T-helper 1 cell treated with Interleukin-12 subunit alpha and Interleukin-12 subunit beta and Interleukin-4 antibody, amounts not matched to agents 30 ng/mL and 1 ng/mL, for 36 hours (primary cell): ENCODE measurements at regions not wholly inside any gene's neighbourhood (a gene's known extent, or its start where the extent isn't known, plus 50 kb on each side); places are given as distances from the start of the nearest gene placed in this dataset.
"Not testable (repeated sequence)": the region's sequence is repeated elsewhere in the genome, so short reads cannot be mapped to it uniquely, and the experiment has no call there.

ENCODE experiments used
- intact Hi-C: fragments of 100-400 bp; cut with micrococcal nuclease; formaldehyde crosslinking; loops from one replicate; pipeline ENCODE4 v1.15.1; 2024

DNA sequence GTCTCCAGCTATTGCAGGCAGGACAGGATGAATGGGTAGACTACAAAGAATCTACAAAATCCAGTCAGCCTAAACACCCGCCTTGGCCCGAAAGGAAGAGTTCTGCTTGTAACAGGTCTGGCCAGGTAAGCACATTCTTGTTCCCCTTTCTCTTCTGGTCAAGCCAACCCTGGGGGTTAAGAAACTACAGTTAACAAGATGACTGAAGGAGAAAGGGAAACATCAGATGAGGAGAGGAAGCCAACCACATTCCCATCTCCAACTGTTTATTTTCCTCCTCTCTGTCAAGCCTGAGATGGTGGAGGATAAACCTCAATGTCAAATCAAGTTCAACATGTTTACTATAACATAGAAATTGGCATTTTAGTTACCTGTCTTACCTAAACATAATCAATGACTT, 198.9 kb downstream of the IPMK start:
- intact Hi-C loops, result no loop called here

DNA sequence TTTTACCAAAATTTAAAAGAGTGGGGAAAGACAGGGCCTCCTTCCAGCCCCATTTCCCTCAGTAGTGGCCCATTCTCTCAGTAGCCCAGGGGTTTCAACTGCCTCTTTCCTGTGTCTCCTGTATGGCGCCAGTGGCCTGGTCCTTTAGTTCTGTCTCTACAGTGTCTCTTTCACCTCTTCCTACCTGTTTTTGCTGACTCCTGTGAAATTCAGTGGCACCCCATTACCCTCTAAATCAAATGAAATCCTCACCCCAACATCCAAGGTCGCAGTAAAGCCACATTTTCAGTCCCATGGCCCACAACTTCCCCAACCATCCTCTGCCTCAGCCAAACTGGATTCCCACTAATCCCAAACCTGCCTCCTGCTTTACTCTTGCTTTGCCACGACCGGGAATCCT, 200.7 kb downstream of the IPMK start:
- intact Hi-C loops, result no loop called here

DNA sequence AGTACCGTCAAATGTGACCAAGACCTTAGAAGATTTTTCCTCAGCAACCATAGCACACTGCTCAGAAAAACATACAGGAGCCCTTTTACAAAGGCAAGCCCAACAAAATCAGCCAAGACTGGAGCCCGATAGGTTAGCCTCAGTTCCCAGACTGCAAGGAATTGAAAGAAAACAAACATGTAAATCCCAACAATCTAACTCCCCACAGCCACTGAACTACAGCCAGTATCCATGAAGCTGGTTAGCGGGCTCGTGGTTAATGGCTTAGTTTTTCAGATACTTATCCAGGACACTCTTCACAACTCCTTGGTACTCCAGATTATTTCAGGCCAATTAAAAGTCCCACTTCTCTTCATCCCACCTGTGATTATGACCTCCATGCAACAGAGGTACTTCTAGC, 201.6 kb downstream of the IPMK start:
- intact Hi-C loops, result no loop called here

DNA sequence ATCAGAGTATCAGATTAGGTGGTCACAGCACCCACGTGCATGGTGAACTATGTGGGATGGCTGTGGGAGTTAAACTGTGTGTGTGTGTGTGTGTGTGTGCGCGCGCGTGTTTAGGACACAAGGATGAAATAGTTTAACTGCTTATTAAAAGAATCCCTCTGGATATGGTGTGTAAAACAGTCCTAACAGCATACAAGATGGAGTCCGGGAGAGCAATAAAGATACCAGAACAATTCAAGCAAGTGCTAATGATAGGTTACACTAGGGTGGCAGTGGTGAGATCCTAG, 202.2 kb downstream of the IPMK start:
- intact Hi-C loops, result loop anchor here (1.0 kb wide), 1 partner anchor 726 kb away; no protein-coding TSS in a partner anchor

DNA sequence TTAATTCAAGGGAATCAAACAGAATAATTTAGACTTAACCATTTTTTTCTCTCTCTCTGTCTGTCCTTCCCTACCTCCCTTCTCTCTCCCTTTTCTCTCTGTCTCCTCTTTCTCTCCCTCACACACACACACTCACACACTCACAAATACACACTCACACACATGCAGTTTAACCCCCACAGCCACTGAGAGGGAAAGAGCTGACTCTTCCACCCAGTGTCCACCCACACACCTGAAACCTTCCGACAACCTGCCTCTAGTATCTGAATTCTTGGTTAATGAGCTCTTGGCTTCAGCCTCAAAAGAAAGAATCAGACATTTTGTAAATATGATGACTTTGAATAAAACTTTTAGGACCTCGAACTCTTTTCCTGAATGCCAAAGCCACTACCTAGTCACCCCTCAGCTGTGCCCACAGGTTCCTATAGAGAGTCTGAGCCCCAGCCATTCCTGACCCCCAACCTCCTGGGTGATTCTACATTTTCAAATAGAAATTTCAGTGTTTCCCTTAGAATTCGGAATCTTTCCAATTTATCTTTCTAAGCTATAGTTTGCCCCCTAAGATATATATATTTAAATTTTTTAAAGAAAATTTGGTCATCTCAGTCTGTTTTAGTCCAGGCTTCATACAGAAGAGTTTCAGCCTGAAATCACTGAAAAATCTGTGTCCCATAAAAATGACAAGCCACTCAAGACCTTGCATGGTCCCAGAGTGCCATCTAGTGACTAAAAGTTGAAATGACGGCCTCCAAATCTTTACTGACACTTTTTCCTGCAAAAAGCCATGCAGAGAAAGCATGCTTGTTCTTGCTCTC, 202.8 kb downstream of the IPMK start:
- intact Hi-C loops, result loop anchor here (1.0 kb wide), 1 partner anchor 726 kb away; no protein-coding TSS in a partner anchor

DNA sequence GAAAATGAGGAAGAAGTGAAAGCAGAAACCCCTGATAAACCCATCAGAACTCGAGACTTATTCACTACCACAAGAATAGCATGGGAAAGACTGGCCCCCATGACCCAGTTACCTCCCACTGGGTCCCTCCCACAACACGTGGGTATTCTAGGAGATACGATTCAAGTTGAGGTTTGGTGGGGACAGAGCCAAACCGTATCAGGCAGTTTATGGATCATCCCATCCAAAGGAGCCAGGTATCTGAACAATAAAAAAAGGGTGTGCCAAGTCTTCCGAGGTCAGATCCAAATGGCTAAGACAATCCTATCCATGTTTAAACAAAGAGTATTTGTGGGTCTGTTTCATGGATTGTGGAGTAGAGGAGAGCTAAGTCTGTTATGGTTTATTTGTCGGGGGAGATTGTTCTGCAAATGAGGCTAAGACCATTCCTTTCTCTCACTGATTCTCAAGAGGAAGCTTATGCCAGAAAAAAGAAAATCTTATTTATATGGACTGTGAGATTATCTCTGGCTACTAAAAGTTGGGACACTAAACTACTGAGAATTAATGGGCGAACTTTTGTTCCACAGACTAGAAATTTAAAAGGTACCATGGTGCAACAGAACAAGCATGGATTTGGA, 203.7 kb downstream of the IPMK start:
- intact Hi-C loops, result no loop called here

DNA sequence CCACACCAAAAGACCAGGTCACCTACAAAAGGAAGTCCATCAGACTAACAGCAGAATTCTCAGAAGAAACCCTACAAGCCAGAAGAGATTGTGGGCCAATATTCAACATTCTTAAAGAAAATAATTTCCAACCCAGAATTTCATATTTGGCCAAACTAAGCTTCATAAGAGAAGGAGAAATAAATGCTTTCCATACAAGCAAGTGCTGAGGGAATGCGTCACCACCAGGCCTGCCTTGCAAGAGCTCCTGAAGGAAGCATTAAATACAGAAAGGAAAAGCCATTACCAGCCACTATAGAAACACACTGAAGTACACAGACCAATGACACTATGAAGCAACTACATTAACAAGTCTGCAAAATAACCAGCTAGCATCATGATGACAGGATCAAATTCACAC, 209.0 kb downstream of the IPMK start:
- intact Hi-C loops, result not testable (repeated sequence)

DNA sequence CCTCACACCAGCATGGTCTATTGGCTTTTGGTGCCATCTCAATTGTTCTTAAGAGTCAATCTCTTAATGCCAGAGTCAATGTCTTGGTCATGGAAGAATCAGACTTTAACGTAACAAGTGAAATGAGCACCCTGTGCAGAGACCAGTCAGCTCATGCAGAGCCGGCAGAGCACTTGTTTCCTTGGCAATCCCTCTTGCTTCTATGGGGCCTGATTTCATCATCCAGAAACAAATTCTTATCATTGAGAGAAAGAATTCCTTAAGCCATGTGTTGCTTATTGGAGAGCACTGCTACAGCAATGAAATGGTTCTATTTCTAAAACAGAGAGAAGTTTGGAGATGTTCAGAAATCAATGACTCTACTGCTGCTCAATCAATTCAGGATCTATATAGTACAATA, 212.8 kb downstream of the IPMK start:
- intact Hi-C loops, result no loop called here

DNA sequence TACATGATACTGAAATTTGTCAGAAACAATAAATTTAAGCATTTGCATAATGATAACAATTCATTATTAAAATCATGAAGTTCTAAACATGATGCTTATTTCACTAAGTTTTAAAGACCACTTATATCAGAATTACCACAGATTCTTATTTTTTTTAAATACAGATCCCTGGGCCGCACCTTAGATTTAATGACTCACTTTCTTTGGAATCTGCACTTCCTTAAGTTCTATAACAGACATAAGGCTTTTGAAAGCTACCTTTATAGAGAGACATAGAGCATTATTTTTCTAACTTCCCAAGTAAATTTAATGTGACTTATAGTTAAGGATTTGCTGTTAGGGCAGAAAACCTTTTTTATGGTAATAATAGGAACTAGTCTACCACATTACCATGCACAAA, 214.9 kb downstream of the IPMK start:
- intact Hi-C loops, result no loop called here

DNA sequence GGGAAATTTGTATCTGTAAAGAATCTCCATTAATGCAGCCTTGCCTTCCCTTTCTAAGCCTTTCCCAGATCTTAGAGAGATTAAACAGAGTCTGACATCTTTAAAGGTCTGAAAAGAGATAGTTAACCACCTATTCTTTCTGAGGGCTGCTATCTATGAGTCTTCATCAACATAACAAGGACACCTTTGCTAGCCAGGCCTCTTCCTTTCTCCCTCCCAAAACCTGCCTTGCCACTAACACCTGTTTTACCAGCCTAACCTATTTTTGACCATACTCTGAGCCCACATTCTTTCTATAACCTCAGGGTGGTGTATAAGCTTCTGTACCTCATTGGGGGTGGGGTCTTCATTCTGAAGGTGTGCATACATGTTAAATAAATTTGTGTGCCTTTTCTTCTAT, 217.1 kb downstream of the IPMK start:
- intact Hi-C loops, result no loop called here

DNA sequence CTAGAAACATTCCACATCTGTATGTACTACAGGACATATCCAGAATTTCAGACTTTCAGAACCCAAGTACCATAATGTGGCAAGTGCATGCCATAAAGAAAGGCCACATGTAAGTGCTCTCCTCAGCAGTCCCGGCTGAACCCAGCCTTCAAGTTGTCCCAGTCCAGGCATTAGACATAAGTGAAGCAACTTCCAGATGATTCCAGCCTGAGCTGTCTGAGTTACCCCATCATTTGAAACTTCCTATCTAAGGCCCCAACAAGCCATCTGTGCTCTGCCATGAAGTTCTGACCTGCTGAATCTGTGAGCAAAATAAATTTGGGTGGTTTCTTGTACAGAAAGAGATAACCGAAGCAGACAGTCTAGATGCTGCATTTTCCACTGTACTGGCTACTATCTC, 218.8 kb downstream of the IPMK start:
- intact Hi-C loops, result no loop called here

DNA sequence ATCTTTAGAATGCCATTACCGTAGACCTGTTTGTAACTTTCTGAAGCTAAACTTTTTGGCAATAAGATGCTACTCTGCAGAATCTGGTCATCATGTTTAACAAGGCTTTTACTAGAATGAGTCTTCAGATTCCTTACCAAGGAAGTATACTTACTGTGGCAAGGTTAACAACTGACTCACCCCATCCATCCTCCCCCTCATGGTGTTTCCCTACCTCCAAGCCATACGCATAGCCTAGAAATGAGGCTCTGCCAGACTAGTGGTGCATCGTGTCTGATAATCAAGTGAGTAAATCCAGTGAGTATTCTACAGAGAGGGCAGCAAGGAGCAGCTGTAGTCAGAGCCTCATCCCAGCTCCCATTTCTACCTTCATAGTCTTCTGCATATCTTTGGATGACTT, 223.6 kb downstream of the IPMK start:
- intact Hi-C loops, result no loop called here

DNA sequence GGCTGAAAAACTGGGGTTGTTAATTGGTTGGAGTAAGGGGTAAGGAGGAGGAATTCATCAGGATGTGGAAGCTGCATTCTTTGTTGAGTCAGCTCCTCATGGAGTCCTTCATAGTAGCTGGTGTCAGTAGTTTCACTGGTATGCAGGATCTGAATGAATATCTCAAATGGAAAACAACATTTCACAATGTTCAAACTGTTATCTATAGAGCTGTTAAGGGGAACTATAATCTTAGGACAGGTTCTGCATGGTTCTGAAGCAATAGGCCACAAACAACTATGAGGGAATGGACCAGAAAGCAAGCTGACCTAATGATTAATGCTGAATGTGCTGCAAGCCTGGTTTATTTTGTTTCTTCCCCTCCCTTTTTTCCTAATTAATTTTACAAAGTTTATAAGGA, 225.8 kb downstream of the IPMK start:
- intact Hi-C loops, result no loop called here

DNA sequence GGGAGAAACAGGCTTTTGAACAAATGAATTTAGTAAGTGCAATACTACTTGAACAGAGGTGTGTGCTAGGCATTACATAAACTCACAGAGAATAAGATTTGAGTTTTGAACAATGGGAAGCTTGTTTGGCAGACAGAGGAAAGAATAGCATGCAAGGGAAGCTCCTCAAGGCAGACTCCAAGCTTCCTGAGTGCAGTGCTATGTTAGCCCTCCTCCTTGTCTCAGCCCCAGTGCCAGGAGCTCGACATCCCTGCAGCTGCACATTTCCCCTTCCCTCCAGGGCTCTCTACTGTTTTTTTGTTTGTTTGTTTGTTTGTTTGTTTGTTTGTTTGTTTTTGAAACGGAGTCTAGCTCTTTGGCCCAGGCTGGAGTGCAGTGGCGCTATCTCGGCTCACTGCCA, 237.5 kb downstream of the IPMK start:
- intact Hi-C loops, result no loop called here

DNA sequence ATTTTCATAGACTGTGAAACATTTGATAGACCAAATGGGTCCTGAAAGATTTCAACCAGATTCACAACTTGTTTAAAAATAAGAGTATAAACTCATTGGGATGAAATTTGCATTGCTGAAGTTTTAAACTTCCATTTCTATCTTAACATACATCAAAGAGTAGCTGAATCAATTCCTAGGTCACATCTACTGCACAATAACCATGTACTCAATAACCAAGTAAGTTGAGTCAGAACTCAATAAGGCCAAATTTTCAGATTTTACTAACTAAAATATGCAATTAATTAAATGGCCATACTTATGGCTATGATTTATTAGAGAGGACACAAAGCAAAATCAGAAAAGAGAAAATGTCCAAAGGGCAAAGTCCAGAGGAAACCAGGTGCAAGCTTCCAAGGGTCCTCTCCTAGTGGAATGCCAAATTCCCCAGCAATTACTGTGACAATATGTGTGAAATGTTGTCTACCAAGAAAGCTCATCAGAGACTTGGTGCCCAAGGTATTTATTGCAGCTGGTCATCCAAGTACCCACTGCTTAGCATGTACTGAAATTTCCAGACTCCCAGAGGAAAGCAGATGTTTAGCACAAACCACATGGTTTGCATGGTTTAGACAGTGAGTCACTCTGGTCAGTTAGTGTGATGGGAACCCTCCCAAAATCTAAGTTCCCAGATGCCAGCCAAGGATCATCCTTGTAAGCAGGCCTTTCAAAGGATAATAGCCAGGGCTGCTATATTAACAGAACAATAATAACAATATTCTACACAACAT, 238.9 kb downstream of the IPMK start:
- intact Hi-C loops, result no loop called here

DNA sequence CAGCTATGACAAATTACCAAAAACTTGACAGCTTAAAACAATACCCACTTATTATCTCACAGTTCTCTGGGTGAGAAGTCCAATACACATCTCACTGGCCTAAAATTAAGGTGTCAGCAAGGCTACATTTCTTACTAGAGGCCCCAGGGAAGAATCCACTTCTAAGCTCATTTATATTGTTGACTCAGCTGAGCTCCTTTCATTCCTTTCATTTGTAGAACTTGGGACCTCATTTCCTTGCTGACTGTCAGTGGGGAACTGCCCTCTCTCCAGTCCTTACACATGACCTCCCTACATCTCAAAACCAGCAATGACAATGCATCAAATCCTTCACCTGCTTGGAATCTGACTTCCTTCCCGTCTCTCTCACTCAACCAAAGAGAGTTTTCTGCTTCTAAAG, 240.3 kb downstream of the IPMK start:
- intact Hi-C loops, result no loop called here

DNA sequence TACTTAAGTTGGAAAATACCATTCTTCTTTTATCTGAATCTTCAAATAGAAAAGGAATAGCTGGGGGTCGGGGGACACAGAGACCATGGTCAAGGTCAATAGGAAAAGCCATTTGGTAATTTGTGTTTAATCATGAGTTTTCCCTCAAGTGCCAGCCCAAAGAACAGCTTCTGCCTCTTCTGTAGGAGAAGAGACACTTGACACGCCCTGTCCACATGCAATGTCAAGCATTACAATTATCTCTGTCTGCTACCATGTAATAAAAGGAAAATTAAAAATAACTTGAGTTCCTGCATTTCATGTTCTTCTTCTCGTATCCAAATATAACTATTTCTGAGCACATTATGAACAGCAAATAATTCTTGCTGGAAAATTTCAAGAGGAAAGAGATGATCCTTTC, 241.7 kb downstream of the IPMK start:
- intact Hi-C loops, result no loop called here

DNA sequence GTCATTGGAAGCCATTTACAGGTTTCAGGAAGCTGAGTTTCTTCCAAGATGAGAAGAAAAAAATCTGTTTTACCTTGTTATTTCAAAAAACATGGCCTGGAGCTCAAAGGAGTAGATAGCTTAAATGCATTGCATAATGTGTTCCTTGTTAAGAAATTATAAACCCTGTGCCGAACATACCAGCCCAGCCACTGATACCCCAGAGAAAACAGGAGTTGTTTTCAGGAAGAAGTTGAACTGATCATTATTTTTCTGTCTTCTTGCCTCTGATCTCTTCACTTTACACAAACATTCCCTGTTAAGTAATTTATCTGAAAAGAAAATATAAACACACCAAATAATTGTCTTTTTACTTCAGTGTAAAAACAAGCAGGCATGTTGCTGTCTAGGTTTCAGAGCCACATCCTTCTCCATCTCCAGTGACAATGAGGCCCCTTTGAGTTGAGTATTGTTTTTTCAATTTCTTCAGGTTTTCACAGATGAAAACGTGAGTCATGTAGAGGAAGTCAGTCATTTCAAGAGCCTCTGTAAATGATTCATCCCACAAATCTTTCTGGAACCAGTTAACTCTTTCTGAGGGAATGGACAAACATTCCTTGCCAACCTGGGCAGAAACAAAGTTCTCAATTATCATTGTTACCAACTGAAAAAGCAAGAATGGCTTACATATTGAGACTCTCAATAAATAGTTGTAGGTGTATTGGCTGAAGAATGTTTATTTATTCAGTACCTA, 244.2 kb downstream of the IPMK start:
- intact Hi-C loops, result no loop called here

DNA sequence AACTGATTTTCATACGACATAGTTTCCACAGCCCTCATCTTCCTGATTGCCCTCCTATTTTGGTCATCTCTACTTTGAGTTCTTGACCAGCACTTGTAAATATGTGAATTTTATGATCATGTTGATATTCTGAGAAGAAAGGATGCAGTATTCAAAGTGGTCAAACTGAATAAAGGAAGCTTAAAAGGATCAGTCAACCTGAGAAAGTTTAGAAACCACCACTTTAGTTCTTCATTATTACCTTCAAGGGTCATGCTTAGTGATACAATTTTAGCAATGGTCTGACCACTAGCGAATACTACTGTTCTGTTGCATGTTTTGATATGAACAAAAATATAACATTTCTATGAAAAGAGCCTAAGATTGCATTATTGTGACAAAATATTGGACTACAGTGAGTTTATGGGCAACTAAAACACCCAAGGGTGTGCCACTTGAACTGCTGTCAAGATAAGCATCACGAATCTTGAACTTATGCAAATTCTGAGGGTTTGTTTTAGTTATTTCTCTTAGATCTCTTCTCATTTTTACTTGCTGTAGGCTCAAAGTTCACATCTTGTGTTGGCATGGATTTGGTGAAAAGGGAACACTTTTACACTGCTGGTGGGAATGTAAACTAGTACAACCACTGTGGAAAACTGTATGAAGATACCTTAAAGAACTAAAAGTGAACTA, 247.7 kb downstream of the IPMK start:
- intact Hi-C loops, result no loop called here

DNA sequence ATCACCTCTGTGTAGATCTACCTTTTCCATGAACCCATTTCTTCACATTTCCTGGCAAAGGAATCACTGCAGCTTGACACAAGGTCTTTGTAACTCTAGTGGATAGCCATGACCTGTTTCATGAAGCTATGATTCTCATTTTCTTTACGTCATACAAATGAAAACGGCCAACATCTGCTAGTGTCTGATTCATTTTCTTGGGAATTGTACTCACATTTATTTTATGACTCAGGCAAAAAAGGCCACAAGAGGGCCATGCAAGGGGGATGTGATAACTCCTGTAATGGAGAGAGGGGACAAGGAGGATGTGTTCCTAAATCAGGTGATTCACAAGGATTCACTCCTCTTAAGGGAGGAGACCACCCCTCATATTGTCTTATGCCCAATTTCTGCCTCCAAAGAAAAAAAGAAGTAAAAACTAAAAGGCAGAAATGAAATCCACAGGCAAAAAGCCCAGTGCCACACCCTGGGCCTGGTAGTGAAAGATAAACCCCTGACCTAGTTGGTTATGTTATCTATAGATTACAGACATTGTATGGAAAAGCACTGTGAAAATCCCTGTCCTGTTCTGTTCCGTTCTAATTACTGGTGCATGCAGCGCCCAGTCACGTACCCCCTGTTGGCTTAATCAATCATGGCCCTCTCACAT, 249.9 kb downstream of the IPMK start:
- intact Hi-C loops, result no loop called here

DNA sequence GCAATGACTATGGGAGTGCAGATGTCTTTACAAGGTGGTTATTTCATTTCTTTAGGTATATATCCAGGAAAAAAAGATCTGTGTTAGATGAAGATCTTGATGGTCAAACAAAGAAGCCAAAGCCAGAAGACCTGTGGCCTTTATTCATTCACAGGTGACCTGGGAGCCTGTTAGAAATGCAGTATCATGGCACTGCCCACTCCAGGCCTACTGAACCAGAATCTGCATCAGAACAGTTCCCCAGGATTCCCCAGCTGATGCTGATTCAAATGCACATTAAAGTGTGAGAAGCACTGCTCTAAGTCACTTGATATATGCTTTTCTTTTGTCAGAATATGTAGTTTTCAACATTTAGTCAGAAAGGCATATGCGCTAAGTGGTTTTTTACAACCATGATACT, 251.1 kb downstream of the IPMK start:
- intact Hi-C loops, result no loop called here
